Mesenteric fat pad (tissue), 1 donor: ENCODE measurements at regions not wholly inside any gene's neighbourhood (a gene's known extent, or its start where the extent isn't known, plus 50 kb on each side); places are given as distances from the start of the nearest gene placed in this dataset.
A peak's percentile ranks its signal among the peaks of the same experiment; 100 is the strongest.

Source experiments
- DNase-seq: peaks from one replicate; pipeline ENCODE4 v3.0.0-alpha.2; 2020; ENCODE audit warnings: low spot score
- donor health status: DM: yes; HTN: yes; CAD: no.

- peak; percentile 83 for DNase-seq
Observed at GRCh38 chr2:128504246-128505149, 185.8 kb upstream of the HS6ST1 start.

GRCh38 chr2:128505150-128505490 lies 186.5 kb upstream of the HS6ST1 start:
- DNase-seq, result peak; percentile 47

GRCh38 chr2:128505575-128506526 lies 187.2 kb upstream of the HS6ST1 start:
- no peak for DNase-seq

GRCh38 chr2:128506534-128506933 lies 187.9 kb upstream of the HS6ST1 start:
- DNase-seq, result no peak

- DNase-seq, result peak; percentile 39
Observed at GRCh38 chr2:128510701-128511397, 192.2 kb upstream of the HS6ST1 start.

- peak; percentile 49 for DNase-seq
Observed at GRCh38 chr2:128511731-128512378, 193.2 kb upstream of the HS6ST1 start.

GRCh38 chr2:128512379-128513115 lies 193.9 kb upstream of the HS6ST1 start:
- peak; percentile 73 for DNase-seq

GRCh38 chr2:128513116-128513960 lies 194.7 kb upstream of the HS6ST1 start:
- peak; percentile 47 for DNase-seq

GRCh38 chr2:128513961-128514283 lies 195.3 kb upstream of the HS6ST1 start:
- peak; percentile 55 for DNase-seq

- DNase-seq, result peak; percentile 68
Observed at GRCh38 chr2:128514555-128514955, 195.9 kb upstream of the HS6ST1 start.

- no peak for DNase-seq
Observed at GRCh38 chr2:128516938-128517337, 198.3 kb upstream of the HS6ST1 start.

GRCh38 chr2:128519028-128519427 lies 200.4 kb upstream of the HS6ST1 start:
- DNase-seq, result peak; percentile 71

GRCh38 chr2:128519517-128520215 lies 201.0 kb upstream of the HS6ST1 start:
- peak; percentile 53 for DNase-seq

- DNase-seq, result peak; percentile 68
Observed at GRCh38 chr2:128520340-128520739, 201.7 kb upstream of the HS6ST1 start.

- peak; percentile 65 for DNase-seq
Observed at GRCh38 chr2:128520791-128521190, 202.1 kb upstream of the HS6ST1 start.

- DNase-seq, result no peak
Observed at GRCh38 chr2:128521482-128521881, 202.8 kb upstream of the HS6ST1 start.

- DNase-seq, result no peak
Observed at GRCh38 chr2:128522829-128523228, 204.2 kb upstream of the HS6ST1 start.

GRCh38 chr2:128523457-128523856 lies 204.8 kb upstream of the HS6ST1 start:
- DNase-seq, result no peak

GRCh38 chr2:128524183-128524582 lies 205.5 kb upstream of the HS6ST1 start:
- DNase-seq, result no peak
